ENCODE measurements at regions not wholly inside any gene's neighbourhood (a gene's known extent, or its start where the extent isn't known, plus 50 kb on each side); places are given as distances from the start of the nearest gene placed in this dataset.

- H3K4me3 Mint-ChIP-seq: no peak overlapping the region
- Histone ChIP-seq H3K27ac (ENCODE audit: low read depth, low read length) (no peak overlapping the region), H3K9ac (ENCODE audit: extremely low read depth, low read length, poor library complexity, severe bottlenecking) (no peak overlapping the region), H3K4me1 (ENCODE audit: control insufficient read depth, insufficient read depth, low read length) (peaks cover 4% of the 10 kb centered on the region), H3K4me3 (ENCODE audit: low read length) (no peak overlapping the region), H3K36me3 (ENCODE audit: control insufficient read depth, insufficient read depth, low read length) (no peaks in the 10 kb centered on the region), H3K27me3 (ENCODE audit: control insufficient read depth, insufficient read depth, low read length, poor library complexity, severe bottlenecking) (no peaks in the 10 kb centered on the region), H3K9me3 (ENCODE audit: control insufficient read depth, low read length) (no peaks in the 10 kb centered on the region)
- H3K9me3 Mint-ChIP-seq: no peaks in the 10 kb centered on the region
- H3K27me3 Mint-ChIP-seq (ENCODE audit: insufficient read depth): no peaks in the 10 kb centered on the region
- no peak for TF ChIP-seq CTCF (conservative IDR thresholded peaks at IDR 0.05)
- no peaks in the 10 kb centered on the region for H3K36me3 Mint-ChIP-seq (ENCODE audit: low read depth)
- DNase-seq: no peak
- no peak overlapping the region for H3K27ac Mint-ChIP-seq
- H3K4me1 Mint-ChIP-seq: peaks cover 6% of the 10 kb centered on the region
- WGBS, 2 experiments (ENCODE audit: insufficient coverage in 1 of 2, insufficient read length in 1 of 2): 87 to 100% methylated on average over 2 to 3 of the region's 3 CpGs
Observed at GRCh38 chr4:11297627-11298026, 131.1 kb downstream of the HS3ST1 start.

DNA sequence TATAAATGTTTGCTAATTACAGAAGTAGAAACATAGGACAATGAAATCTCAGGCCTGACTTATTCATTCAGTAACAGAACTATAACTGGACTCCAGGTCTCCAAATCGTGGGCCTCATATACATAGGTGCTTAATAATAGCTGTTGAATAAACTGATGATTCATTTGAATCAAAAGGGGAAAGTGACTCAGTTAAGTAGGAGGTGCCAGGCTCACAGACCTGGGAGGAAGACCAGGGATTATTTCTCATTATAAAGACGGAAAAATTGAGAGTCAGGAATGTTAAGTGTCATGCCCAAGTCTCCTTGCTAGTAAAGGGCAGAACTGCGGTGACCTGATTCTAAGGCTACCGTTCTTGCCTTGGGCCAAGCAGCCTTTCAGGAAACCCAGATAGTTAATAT lies 131.5 kb downstream of the HS3ST1 start:
- Histone ChIP-seq H3K27ac (ENCODE audit: low read depth, low read length) (no peak overlapping the region), H3K4me1 (ENCODE audit: control insufficient read depth, insufficient read depth, low read length) (peaks cover 4% of the 10 kb centered on the region), H3K9me3 (ENCODE audit: control insufficient read depth, low read length) (no peaks in the 10 kb centered on the region), H3K9ac (ENCODE audit: extremely low read depth, low read length, poor library complexity, severe bottlenecking) (no peak overlapping the region), H3K27me3 (ENCODE audit: control insufficient read depth, insufficient read depth, low read length, poor library complexity, severe bottlenecking) (no peaks in the 10 kb centered on the region), H3K4me3 (ENCODE audit: low read length) (no peak overlapping the region), H3K36me3 (ENCODE audit: control insufficient read depth, insufficient read depth, low read length) (no peaks in the 10 kb centered on the region)
- H3K4me1 Mint-ChIP-seq: peaks cover 6% of the 10 kb centered on the region
- TF ChIP-seq CTCF (conservative IDR thresholded peaks at IDR 0.05): no peak
- no peaks in the 10 kb centered on the region for H3K27me3 Mint-ChIP-seq (ENCODE audit: insufficient read depth)
- no peak overlapping the region for H3K4me3 Mint-ChIP-seq
- H3K36me3 Mint-ChIP-seq (ENCODE audit: low read depth): no peaks in the 10 kb centered on the region
- H3K27ac Mint-ChIP-seq: no peak overlapping the region
- WGBS, 2 experiments (ENCODE audit: insufficient coverage in 1 of 2, insufficient read length in 1 of 2): 92 to 93% methylated on average over 4 of the region's 4 CpGs
- no peak for DNase-seq
- H3K9me3 Mint-ChIP-seq: no peaks in the 10 kb centered on the region

GRCh38 chr4:11293866-11294265 lies 134.8 kb downstream of the HS3ST1 start:
- Mint-ChIP-seq H3K4me1 (peaks cover 2% of the 10 kb centered on the region), H3K27ac (no peak overlapping the region), H3K9me3 (no peaks in the 10 kb centered on the region), H3K36me3 (ENCODE audit: low read depth) (no peaks in the 10 kb centered on the region), H3K4me3 (no peak overlapping the region), H3K27me3 (ENCODE audit: insufficient read depth) (no peaks in the 10 kb centered on the region)
- Histone ChIP-seq H3K4me1 (ENCODE audit: control insufficient read depth, insufficient read depth, low read length) (peaks cover 4% of the 10 kb centered on the region), H3K27ac (ENCODE audit: low read depth, low read length) (no peak overlapping the region), H3K9me3 (ENCODE audit: control insufficient read depth, low read length) (no peaks in the 10 kb centered on the region), H3K4me3 (ENCODE audit: low read length) (no peak overlapping the region), H3K9ac (ENCODE audit: extremely low read depth, low read length, poor library complexity, severe bottlenecking) (no peak overlapping the region), H3K36me3 (ENCODE audit: control insufficient read depth, insufficient read depth, low read length) (no peaks in the 10 kb centered on the region), H3K27me3 (ENCODE audit: control insufficient read depth, insufficient read depth, low read length, poor library complexity, severe bottlenecking) (no peaks in the 10 kb centered on the region)
- no peak for DNase-seq
- 88% methylated on average over 1 of the region's 1 CpG; no CpG with 5 or more reads in 1 of the 2 experiments for WGBS, 2 experiments (ENCODE audit: insufficient coverage in 1 of 2, insufficient read length in 1 of 2)
- TF ChIP-seq CTCF (conservative IDR thresholded peaks at IDR 0.05): no peak
